IMR-90 (cell line): ENCODE measurements at regions not wholly inside any gene's neighbourhood (a gene's known extent, or its start where the extent isn't known, plus 50 kb on each side); places are given as distances from the start of the nearest gene placed in this dataset.

Experiments
- ATAC-seq: fragments of 200-7000 bp; cut with Tn5 transposase; 2 replicates; pipeline ENCODE4 v1.9.1; 2020; ENCODE audit warnings: low read depth, mild to moderate bottlenecking, moderate library complexity
- BruUV-seq: library from RNA; stranded (reverse); fragments of 400-500 nt; replicated peaks from 2 replicates; lab custom pipeline; 2021; lab: Mats Ljungman, UMichigan
- CTCF ChIA-PET: fragments of 300-600 bp; formaldehyde crosslinking; extraction: SDS; loops from one replicate; lab custom pipeline; 2021; ENCODE audit warnings: antibody characterized with exemption; lab: Yijun Ruan, JAX
- POLR2A ChIA-PET: fragments of 300-600 bp; sonication (Branson Sonifier 250); formaldehyde crosslinking; loops from one replicate; lab custom pipeline; 2022; ENCODE audit warnings: antibody characterized with exemption; ENCODE audit not compliant: unreplicated experiment; lab: Charles Lee
- DNase-seq: peaks from one replicate; pipeline ENCODE4 v3.0.0; 2013
- H2AFZ ChIP-seq: replicated peaks from 2 replicates; pipeline ENCODE3; 2013; ENCODE audit warnings: low read length, mild to moderate bottlenecking; ENCODE audit not compliant: poor library complexity
- H2AK5ac ChIP-seq: 2 replicates; pipeline ENCODE4 v1.6.1; 2013; ENCODE audit warnings: low read depth, low read length, inconsistent platforms
- H2AK9ac ChIP-seq: replicated peaks from 2 replicates; pipeline ENCODE3; 2013; ENCODE audit warnings: mild to moderate bottlenecking, low read depth, low read length, moderate library complexity; ENCODE audit not compliant: poor library complexity
- H2BK120ac ChIP-seq: 2 replicates; pipeline ENCODE4 v1.6.1; 2013; ENCODE audit warnings: low read depth, low read length, inconsistent platforms
- H2BK15ac ChIP-seq: 3 replicates; pipeline ENCODE4 v1.6.1; 2013; ENCODE audit warnings: low read depth, low read length, inconsistent platforms
- H2BK20ac ChIP-seq: 2 replicates; pipeline ENCODE4 v1.6.1; 2013; ENCODE audit warnings: low read depth, mild to moderate bottlenecking, inconsistent platforms, low read length, moderate library complexity
- H2BK5ac ChIP-seq: 2 replicates; pipeline ENCODE4 v1.6.1; 2013; ENCODE audit warnings: mild to moderate bottlenecking, low read depth, low read length, inconsistent platforms; ENCODE audit not compliant: poor library complexity, severe bottlenecking
- H3K14ac ChIP-seq: replicated peaks from 2 replicates; pipeline ENCODE4 v1.6.1; 2013; ENCODE audit warnings: low read depth, low read length, inconsistent platforms
- H3K18ac ChIP-seq: 2 replicates; pipeline ENCODE4 v1.6.1; 2013; ENCODE audit warnings: low read depth, low read length, control low read depth
- H3K23ac ChIP-seq: 2 replicates; pipeline ENCODE4 v1.6.1; 2013; ENCODE audit warnings: low read depth, low read length, inconsistent platforms
- H3K27ac ChIP-seq: 2 replicates; pipeline ENCODE4 v1.5.1; 2013; ENCODE audit warnings: mild to moderate bottlenecking, control low read depth, low read length; ENCODE audit not compliant: insufficient read depth
- H3K27me3 ChIP-seq: 2 replicates; pipeline ENCODE4 v1.6.1; 2013; ENCODE audit warnings: low read length; ENCODE audit not compliant: control insufficient read depth, insufficient read depth
- H3K36me3 ChIP-seq: 2 replicates; pipeline ENCODE4 v1.6.1; 2013; ENCODE audit warnings: low read length, mixed read lengths; ENCODE audit not compliant: control insufficient read depth, insufficient read depth
- H3K4ac ChIP-seq: 2 replicates; pipeline ENCODE4 v1.6.1; 2013; ENCODE audit warnings: low read depth, low read length, inconsistent platforms
- H3K4me1 ChIP-seq: 2 replicates; pipeline ENCODE4 v1.6.1; 2013; ENCODE audit warnings: low read length, mixed read lengths; ENCODE audit not compliant: control insufficient read depth, insufficient read depth
- H3K4me2 ChIP-seq: 2 replicates; pipeline ENCODE4 v1.6.1; 2013; ENCODE audit warnings: low read depth, mild to moderate bottlenecking, control low read depth, low read length, moderate library complexity
- H3K4me3 ChIP-seq: 2 replicates; pipeline ENCODE4 v1.5.1; 2013; ENCODE audit warnings: low read depth, mild to moderate bottlenecking, control low read depth, low read length, moderate library complexity; ENCODE audit not compliant: insufficient read depth
- H3K56ac ChIP-seq: 2 replicates; pipeline ENCODE4 v1.6.1; 2013; ENCODE audit warnings: low read length, inconsistent platforms; ENCODE audit not compliant: insufficient read depth; ENCODE audit errors: extremely low read depth
- H3K79me1 ChIP-seq, 2 experiments: 2 replicates each; pipeline ENCODE4 v1.6.1; 2013; ENCODE audit warnings: low read length in 2 of 2, inconsistent platforms in 1 of 2, low read depth in 1 of 2
- H3K9ac ChIP-seq: 2 replicates; pipeline ENCODE4 v1.6.1; 2013; ENCODE audit warnings: low read depth, low read length, control low read depth
- H3K9me1 ChIP-seq: 2 replicates; pipeline ENCODE4 v1.6.1; 2013; ENCODE audit warnings: low read length, inconsistent platforms; ENCODE audit not compliant: insufficient read depth
- H3K9me3 ChIP-seq: 2 replicates; pipeline ENCODE4 v1.6.1; 2013; ENCODE audit warnings: low read length; ENCODE audit not compliant: control insufficient read depth, insufficient read depth
- H4K20me1 ChIP-seq: 2 replicates; pipeline ENCODE4 v1.6.1; 2013; ENCODE audit warnings: low read length, inconsistent platforms; ENCODE audit not compliant: insufficient read depth
- H4K5ac ChIP-seq: 2 replicates; pipeline ENCODE4 v1.6.1; 2013; ENCODE audit warnings: mild to moderate bottlenecking, low read depth, low read length, control low read depth
- H4K8ac ChIP-seq, 2 experiments: 2 replicates each; pipeline ENCODE4 v1.6.1; 2013; ENCODE audit warnings: low read depth in 2 of 2, low read length in 2 of 2, control low read depth in 1 of 2, inconsistent platforms in 1 of 2
- H4K91ac ChIP-seq: 2 replicates; pipeline ENCODE4 v1.6.1; 2013; ENCODE audit warnings: low read depth, low read length, inconsistent platforms; ENCODE audit not compliant: insufficient read depth
- CTCF ChIP-seq: conservative IDR thresholded peaks from 2 replicates; pipeline ENCODE4 v1.5.1; 2012; ENCODE audit warnings: mild to moderate bottlenecking, low read depth, low read length, improper control_type of control experiment
- MAZ ChIP-seq: IDR thresholded peaks from 2 replicates; pipeline ENCODE4 v1.6.1; 2012; ENCODE audit warnings: low read depth, mild to moderate bottlenecking, low read length, improper control_type of control experiment, moderate library complexity, borderline replicate concordance
- MXI1 ChIP-seq: IDR thresholded peaks from 2 replicates; pipeline ENCODE4 v1.6.1; 2012; ENCODE audit warnings: low read depth, mild to moderate bottlenecking, low read length, moderate library complexity, borderline replicate concordance
- NFE2L2 ChIP-seq: fragments of 150-350 bp; IDR thresholded peaks from 2 replicates; pipeline ENCODE4 v1.6.1; 2016; ENCODE audit warnings: low read depth, mild to moderate bottlenecking, low read length
- RCOR1 ChIP-seq: IDR thresholded peaks from 2 replicates; pipeline ENCODE4 v1.6.1; 2012; ENCODE audit warnings: mild to moderate bottlenecking, low read length, improper control_type of control experiment; ENCODE audit not compliant: insufficient replicate concordance
- RFX5 ChIP-seq: IDR thresholded peaks from 2 replicates; pipeline ENCODE4 v1.8.0; 2012; ENCODE audit warnings: low read depth, mild to moderate bottlenecking, low read length, moderate library complexity
- SMC3 ChIP-seq: fragments of 150-350 bp; IDR thresholded peaks from 2 replicates; pipeline ENCODE4 v1.6.1; 2016; ENCODE audit warnings: low read depth, mild to moderate bottlenecking, antibody characterized with exemption, low read length, moderate library complexity
- WGBS, 2 experiments: methylation state at CpG; one replicate each; pipeline versions ENCODE4 v1.1.5 to v1.1.7; 2013; ENCODE audit warnings: missing lambda C conversion rate in 2 of 2; ENCODE audit not compliant: insufficient read length in 1 of 2; ENCODE audit errors: extremely low coverage in 2 of 2; 5-methylcytosine and 5-hydroxymethylcytosine counted together
- dilution Hi-C: fragments of 300-500 bp; cut with HindIII; formaldehyde crosslinking; loops from one replicate; pipeline ENCODE4 v1.14.3; 2018; ENCODE audit warnings: low sequenced_read_pairs; ENCODE audit not compliant: unreplicated experiment
- in situ Hi-C: fragments of 300-500 bp; cut with MboI; formaldehyde crosslinking; loops from 3 replicates; pipeline ENCODE4 v1.14.3; 2019; ENCODE audit warnings: low sequenced_read_pairs, inconsistent platforms, mixed read lengths
- intact Hi-C: fragments of 100-400 bp; cut with micrococcal nuclease; formaldehyde crosslinking; loops from 2 replicates; pipeline ENCODE4 v1.10.0; 2022

- H3K4me3 ChIP-seq: no peak overlapping the region
- H3K14ac ChIP-seq: no peak overlapping the region
- no peak overlapping the region for H2BK5ac ChIP-seq
- no peak overlapping the region for H4K8ac ChIP-seq
- no peak for ATAC-seq
- intact Hi-C loops: no loop called here
- H2BK15ac ChIP-seq: no peak overlapping the region
- dilution Hi-C loops: no loop called here
- H3K9me1 ChIP-seq: no peaks in the 10 kb centered on the region
- H2BK20ac ChIP-seq: no peak overlapping the region
- H3K56ac ChIP-seq: no peak overlapping the region
- no peak for DNase-seq
- no peaks in the 10 kb centered on the region for H3K36me3 ChIP-seq
- 71% methylated on average over 1 of the region's 5 CpGs; no CpG with 5 or more reads in 1 of the 2 experiments for WGBS, 2 experiments
- no peak overlapping the region for H3K4ac ChIP-seq
- BruUV-seq: no TSS peak
- CTCF ChIA-PET: no interaction called here
- H3K4me2 ChIP-seq: no peak overlapping the region
- H3K27ac ChIP-seq: no peak overlapping the region
- no peak overlapping the region for H2AK9ac ChIP-seq
- no peak overlapping the region for H3K23ac ChIP-seq
- H2BK120ac ChIP-seq: no peak overlapping the region
- no peaks in the 10 kb centered on the region for H4K20me1 ChIP-seq
- no peaks in the 10 kb centered on the region for H3K9me3 ChIP-seq
- no peaks in the 10 kb centered on the region for H3K79me1 ChIP-seq
- H3K4me1 ChIP-seq: no peaks in the 10 kb centered on the region
- TF ChIP-seq MAZ (no peak), MXI1 (no peak), SMC3 (no peak), NFE2L2 (no peak), CTCF (no peak), RFX5 (no peak), RCOR1 (no peak)
- H4K5ac ChIP-seq: no peak overlapping the region
- no peak overlapping the region for H3K18ac ChIP-seq
- no peak overlapping the region for H4K91ac ChIP-seq
- POLR2A ChIA-PET: no interaction called here
- no peak overlapping the region for H2AFZ ChIP-seq
- H3K9ac ChIP-seq: no peak overlapping the region
- in situ Hi-C loops: no loop called here
- no peak overlapping the region for H2AK5ac ChIP-seq
- peaks cover 4% of the 10 kb centered on the region; the same call in 1 of the 2 replicates for H3K27me3 ChIP-seq
These were observed 414.0 kb downstream of the TLE4 start for GRCh38 chr9:79985772-79986171.
